HFFc6 (cell line): ENCODE measurements at regions not wholly inside any gene's neighbourhood (a gene's known extent, or its start where the extent isn't known, plus 50 kb on each side); places are given as distances from the start of the nearest gene placed in this dataset.
A peak's percentile ranks its signal among the peaks of the same experiment; 100 is the strongest.
"Not testable (repeated sequence)": the region's sequence is repeated elsewhere in the genome, so short reads cannot be mapped to it uniquely, and the experiment has no call there.

ENCODE experiments used
- DNase-seq: peaks from one replicate; pipeline ENCODE4 v3.0.0-alpha.2; 2018
- H3K27ac Mint-ChIP-seq: 2 replicates; pipeline ENCODE4 v1.8.0; 2020; ENCODE audit warnings: mild to moderate bottlenecking, mixed read lengths
- H3K27me3 Mint-ChIP-seq: 2 replicates; pipeline ENCODE4 v1.8.0; 2021; ENCODE audit warnings: mild to moderate bottlenecking, moderate library complexity, mixed read lengths; ENCODE audit not compliant: insufficient read depth
- H3K36me3 Mint-ChIP-seq: 2 replicates; pipeline ENCODE4 v1.8.0; 2021; ENCODE audit warnings: low read depth, mixed read lengths
- H3K4me1 Mint-ChIP-seq: 2 replicates; pipeline ENCODE4 v1.8.0; 2020; ENCODE audit warnings: low read depth, mixed read lengths
- H3K4me3 Mint-ChIP-seq: 2 replicates; pipeline ENCODE4 v1.8.0; 2020; ENCODE audit warnings: mild to moderate bottlenecking, moderate library complexity, mixed read lengths
- H3K9me3 Mint-ChIP-seq: 2 replicates; pipeline ENCODE4 v1.8.0; 2020; ENCODE audit warnings: mild to moderate bottlenecking, mixed read lengths
- TF ChIP-seq, protein P1 (sequence below): fragments of 200-600 bp; sonication (generic); IDR thresholded peaks from 2 replicates; pipeline ENCODE4 v1.5.0; 2021; ENCODE audit warnings: antibody characterized with exemption, mild to moderate bottlenecking

DNA sequence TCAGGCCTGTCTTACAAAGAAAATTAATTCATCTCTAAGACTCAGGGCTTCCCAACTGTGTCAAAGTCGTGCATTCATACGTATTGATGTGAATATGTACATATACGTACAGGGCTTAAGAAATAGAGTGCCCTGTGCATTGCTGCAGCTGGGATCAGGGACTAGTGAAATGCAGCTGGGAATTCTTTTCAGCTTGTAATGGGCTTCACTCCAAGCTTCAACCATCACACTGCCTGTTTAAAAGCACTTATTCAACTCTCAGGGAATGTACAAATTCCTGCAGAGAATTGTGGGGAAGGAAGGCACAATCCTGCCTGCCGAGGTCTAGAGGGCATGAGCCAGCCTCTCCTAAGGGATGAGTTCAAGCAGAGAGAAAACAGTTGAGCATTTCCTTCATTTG is 59.6 kb upstream of the MAN2A1 start:
- no peak overlapping the region for H3K4me3 Mint-ChIP-seq
- no peak overlapping the region for H3K27ac Mint-ChIP-seq
- H3K36me3 Mint-ChIP-seq, result no peaks in the 10 kb centered on the region
- no peaks in the 10 kb centered on the region; the same call in 1 of the 2 replicates for H3K27me3 Mint-ChIP-seq
- H3K4me1 Mint-ChIP-seq, result no peaks in the 10 kb centered on the region
- TF ChIP-seq, protein P1, sequence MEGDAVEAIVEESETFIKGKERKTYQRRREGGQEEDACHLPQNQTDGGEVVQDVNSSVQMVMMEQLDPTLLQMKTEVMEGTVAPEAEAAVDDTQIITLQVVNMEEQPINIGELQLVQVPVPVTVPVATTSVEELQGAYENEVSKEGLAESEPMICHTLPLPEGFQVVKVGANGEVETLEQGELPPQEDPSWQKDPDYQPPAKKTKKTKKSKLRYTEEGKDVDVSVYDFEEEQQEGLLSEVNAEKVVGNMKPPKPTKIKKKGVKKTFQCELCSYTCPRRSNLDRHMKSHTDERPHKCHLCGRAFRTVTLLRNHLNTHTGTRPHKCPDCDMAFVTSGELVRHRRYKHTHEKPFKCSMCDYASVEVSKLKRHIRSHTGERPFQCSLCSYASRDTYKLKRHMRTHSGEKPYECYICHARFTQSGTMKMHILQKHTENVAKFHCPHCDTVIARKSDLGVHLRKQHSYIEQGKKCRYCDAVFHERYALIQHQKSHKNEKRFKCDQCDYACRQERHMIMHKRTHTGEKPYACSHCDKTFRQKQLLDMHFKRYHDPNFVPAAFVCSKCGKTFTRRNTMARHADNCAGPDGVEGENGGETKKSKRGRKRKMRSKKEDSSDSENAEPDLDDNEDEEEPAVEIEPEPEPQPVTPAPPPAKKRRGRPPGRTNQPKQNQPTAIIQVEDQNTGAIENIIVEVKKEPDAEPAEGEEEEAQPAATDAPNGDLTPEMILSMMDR, result no peak
- H3K9me3 Mint-ChIP-seq, result peaks cover 11% of the 10 kb centered on the region; the same call in 1 of the 2 replicates
- peak; percentile 1 for DNase-seq

- peaks cover 11% of the 10 kb centered on the region; the same call in 1 of the 2 replicates for H3K9me3 Mint-ChIP-seq
- no peaks in the 10 kb centered on the region for H3K36me3 Mint-ChIP-seq
- no peak for DNase-seq
- H3K4me3 Mint-ChIP-seq, result no peak overlapping the region
- TF ChIP-seq, protein P1, result no peak
- no peak overlapping the region for H3K27ac Mint-ChIP-seq
- no peaks in the 10 kb centered on the region for H3K27me3 Mint-ChIP-seq
- no peaks in the 10 kb centered on the region for H3K4me1 Mint-ChIP-seq
These were observed 61.1 kb upstream of the MAN2A1 start for GRCh38 chr5:109628591-109628990.

- not testable (repeated sequence) for H3K36me3 Mint-ChIP-seq, H3K9me3 Mint-ChIP-seq, H3K27ac Mint-ChIP-seq, H3K4me1 Mint-ChIP-seq, DNase-seq, H3K4me3 Mint-ChIP-seq, H3K27me3 Mint-ChIP-seq
These were observed 68.5 kb upstream of the MAN2A1 start for GRCh38 chr5:109621266-109621665.

GRCh38 chr5:109620651-109621050 is 69.1 kb upstream of the MAN2A1 start:
- no peak for DNase-seq
- no peak overlapping the region for H3K4me3 Mint-ChIP-seq
- no peaks in the 10 kb centered on the region for H3K36me3 Mint-ChIP-seq
- peaks cover 3% of the 10 kb centered on the region; the same call in 1 of the 2 replicates for H3K9me3 Mint-ChIP-seq
- H3K27ac Mint-ChIP-seq, result no peak overlapping the region
- H3K4me1 Mint-ChIP-seq, result no peaks in the 10 kb centered on the region
- no peaks in the 10 kb centered on the region for H3K27me3 Mint-ChIP-seq
- TF ChIP-seq, protein P1, result no peak

DNA sequence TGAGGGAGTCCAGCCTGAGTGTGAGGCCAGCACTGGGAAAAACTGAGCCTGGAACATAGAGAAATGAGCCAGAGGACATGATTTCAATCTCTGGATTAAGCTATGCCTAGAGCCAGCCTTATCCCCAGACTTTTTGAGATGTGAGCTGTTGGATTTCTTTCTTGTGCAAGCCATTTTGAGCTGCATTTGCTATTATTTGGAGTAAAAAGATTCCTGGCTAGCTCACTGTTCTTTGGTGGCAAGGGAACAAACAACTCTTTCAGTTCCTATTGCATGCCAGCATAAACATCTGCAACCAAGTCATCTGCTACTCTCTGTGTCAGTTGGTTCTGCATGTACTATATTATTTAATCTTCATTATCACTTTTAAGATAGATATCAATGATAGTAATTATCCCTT is 70.1 kb upstream of the MAN2A1 start:
- Mint-ChIP-seq H3K27me3 (no peaks in the 10 kb centered on the region; the same call in 1 of the 2 replicates), H3K4me1 (no peaks in the 10 kb centered on the region), H3K4me3 (no peak overlapping the region), H3K27ac (no peak overlapping the region), H3K9me3 (no peaks in the 10 kb centered on the region), H3K36me3 (no peaks in the 10 kb centered on the region)
- TF ChIP-seq, protein P1, result no peak
- DNase-seq, result no peak

DNA sequence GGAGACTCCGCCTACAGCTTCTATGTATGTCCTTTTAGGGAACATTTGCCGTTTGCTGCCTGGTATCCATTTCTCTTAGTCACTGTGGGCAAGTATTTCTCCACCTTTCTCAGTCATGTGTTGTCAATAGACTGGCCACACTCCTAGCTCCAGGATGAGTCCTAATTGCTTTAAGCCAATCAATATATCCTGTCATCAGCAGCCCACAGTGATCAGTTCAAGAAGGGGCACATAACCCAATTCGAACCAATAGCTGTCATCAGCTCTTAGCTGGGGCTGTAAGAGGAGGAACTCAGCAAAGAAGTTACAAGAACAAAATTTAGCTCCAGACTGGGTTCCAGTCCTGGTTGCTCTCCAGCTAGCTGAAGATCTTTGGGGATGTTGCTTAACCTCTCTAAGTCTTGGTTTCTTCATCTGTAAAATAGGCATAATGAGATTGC is 70.7 kb upstream of the MAN2A1 start:
- H3K4me1 Mint-ChIP-seq, result no peaks in the 10 kb centered on the region
- H3K36me3 Mint-ChIP-seq, result no peaks in the 10 kb centered on the region
- H3K4me3 Mint-ChIP-seq, result no peak overlapping the region
- H3K9me3 Mint-ChIP-seq, result no peaks in the 10 kb centered on the region; the same call in 1 of the 2 replicates
- no peak overlapping the region for H3K27ac Mint-ChIP-seq
- no peak for DNase-seq
- no peaks in the 10 kb centered on the region; the same call in 1 of the 2 replicates for H3K27me3 Mint-ChIP-seq
- TF ChIP-seq, protein P1, result no peak
